ENCODE measurements at regions not wholly inside any gene's neighbourhood (a gene's known extent, or its start where the extent isn't known, plus 50 kb on each side); places are given as distances from the start of the nearest gene placed in this dataset.

DNA sequence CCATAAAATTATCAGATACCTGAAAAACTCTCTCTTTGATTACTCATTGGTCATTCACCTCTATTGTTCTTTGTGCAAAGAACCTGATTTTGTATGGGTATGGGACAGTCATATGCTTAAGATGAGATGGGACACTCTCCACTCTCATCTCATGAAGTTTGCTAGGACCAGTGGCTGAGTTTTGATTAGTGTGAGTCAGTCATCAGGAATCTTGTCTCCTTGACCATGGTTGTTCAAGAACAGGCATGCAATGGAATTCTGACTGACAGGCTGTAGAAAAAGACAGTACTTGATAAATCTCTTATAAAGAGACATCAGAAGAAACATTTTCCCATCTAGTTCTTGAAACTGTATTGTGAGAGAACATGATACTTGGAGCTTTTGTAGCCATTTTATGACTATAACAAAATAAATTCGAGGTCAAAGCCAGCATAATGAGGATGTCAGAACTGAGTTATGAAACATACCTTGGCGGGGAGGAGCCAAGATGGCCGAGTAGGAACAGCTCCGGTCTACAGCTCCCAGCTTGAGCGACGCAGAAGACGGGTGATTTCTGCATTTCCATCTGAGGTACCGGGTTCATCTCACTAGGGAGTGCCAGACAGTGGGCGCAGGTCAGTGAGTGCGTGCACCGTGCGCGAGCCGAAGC lies 367.0 kb downstream of the NR4A2 start:
- no peak for DNase-seq (ENCODE audit: low read depth in 4 of 6, low spot score in 6 of 6)
- WGBS (ENCODE audit: insufficient coverage): 97% methylated on average over 6 of the region's 14 CpGs

GRCh38 chr2:155961641-155962040 lies 370.9 kb downstream of the NR4A2 start:
- WGBS (ENCODE audit: insufficient coverage): no CpG with 5 or more reads among the region's 4 CpGs
- Histone ChIP-seq H3K4me3 (ENCODE audit: low read depth, low read length) (no peak overlapping the region), H3K9me3 (ENCODE audit: control insufficient read depth, insufficient read depth, low read length) (peaks cover 2% of the 10 kb centered on the region)

More for the DNA sequence above, 367.0 kb downstream of the NR4A2 start:
- Histone ChIP-seq H3K27ac (ENCODE audit: low read depth, low read length) (no peak overlapping the region), H3K4me1 (ENCODE audit: control insufficient read depth, insufficient read depth, low read length) (no peaks in the 10 kb centered on the region), H3K36me3 (ENCODE audit: control insufficient read depth, insufficient read depth, low read length) (no peaks in the 10 kb centered on the region), H3K4me3 (ENCODE audit: low read depth, low read length) (no peak overlapping the region), H3K9me3 (ENCODE audit: control insufficient read depth, insufficient read depth, low read length) (no peaks in the 10 kb centered on the region), H3K27me3 (ENCODE audit: control insufficient read depth, insufficient read depth, low read length) (no peaks in the 10 kb centered on the region)

DNA sequence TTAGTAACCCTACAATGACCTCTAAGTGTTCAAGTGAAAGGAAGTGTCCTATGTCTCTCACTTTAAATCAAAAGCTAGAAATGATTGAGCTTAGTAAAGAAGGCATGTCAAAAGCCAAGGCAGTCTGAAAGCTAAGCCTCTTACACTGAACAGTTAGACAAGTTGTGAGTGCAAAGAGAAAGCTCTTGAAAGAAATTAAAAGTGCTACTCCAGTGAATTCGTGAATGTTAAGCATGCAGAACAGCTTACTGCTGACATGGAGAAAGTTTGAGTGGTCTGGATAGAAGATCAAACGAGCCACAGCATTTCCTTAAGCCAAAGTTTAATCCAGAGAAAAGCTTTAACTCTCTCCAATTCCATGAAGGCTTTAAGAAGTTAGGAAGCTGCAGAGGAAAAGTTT lies 373.7 kb downstream of the NR4A2 start:
- Histone ChIP-seq H3K27ac (ENCODE audit: low read depth, low read length) (no peak overlapping the region), H3K9me3 (ENCODE audit: control insufficient read depth, insufficient read depth, low read length) (peaks cover 2% of the 10 kb centered on the region), H3K36me3 (ENCODE audit: control insufficient read depth, insufficient read depth, low read length) (no peaks in the 10 kb centered on the region), H3K27me3 (ENCODE audit: control insufficient read depth, insufficient read depth, low read length) (no peaks in the 10 kb centered on the region), H3K4me3 (ENCODE audit: low read depth, low read length) (no peak overlapping the region), H3K4me1 (ENCODE audit: control insufficient read depth, insufficient read depth, low read length) (no peaks in the 10 kb centered on the region)
- no CpG with 5 or more reads among the region's 2 CpGs for WGBS (ENCODE audit: insufficient coverage)
- no peak for DNase-seq (ENCODE audit: low read depth in 4 of 6, low spot score in 6 of 6)

More at GRCh38 chr2:155961641-155962040, 370.9 kb downstream of the NR4A2 start:
- Histone ChIP-seq H3K4me1 (ENCODE audit: control insufficient read depth, insufficient read depth, low read length) (no peaks in the 10 kb centered on the region), H3K36me3 (ENCODE audit: control insufficient read depth, insufficient read depth, low read length) (no peaks in the 10 kb centered on the region), H3K27ac (ENCODE audit: low read depth, low read length) (no peak overlapping the region), H3K27me3 (ENCODE audit: control insufficient read depth, insufficient read depth, low read length) (no peaks in the 10 kb centered on the region)
- peak in 1 of 6 donors; percentile 3 for DNase-seq (ENCODE audit: low read depth in 4 of 6, low spot score in 6 of 6)

- DNase-seq (ENCODE audit: low read depth in 4 of 6, low spot score in 6 of 6): peak in 3 of 6 donors; percentile 2 to 64 (median 60)
- Histone ChIP-seq H3K36me3 (ENCODE audit: control insufficient read depth, insufficient read depth, low read length) (no peaks in the 10 kb centered on the region), H3K9me3 (ENCODE audit: control insufficient read depth, insufficient read depth, low read length) (no peaks in the 10 kb centered on the region), H3K4me1 (ENCODE audit: control insufficient read depth, insufficient read depth, low read length) (no peaks in the 10 kb centered on the region), H3K27ac (ENCODE audit: low read depth, low read length) (no peak overlapping the region), H3K27me3 (ENCODE audit: control insufficient read depth, insufficient read depth, low read length) (no peaks in the 10 kb centered on the region), H3K4me3 (ENCODE audit: low read depth, low read length) (no peak overlapping the region)
- no CpG with 5 or more reads among the region's 3 CpGs for WGBS (ENCODE audit: insufficient coverage)
These were observed 385.5 kb downstream of the NR4A2 start for GRCh38 chr2:155947069-155947468.

- H3K9me3 ChIP-seq (ENCODE audit: control insufficient read depth, insufficient read depth, low read length): peaks cover 4% of the 10 kb centered on the region
- no peak overlapping the region for H3K27ac ChIP-seq (ENCODE audit: low read depth, low read length)
- no peaks in the 10 kb centered on the region for H3K4me1 ChIP-seq (ENCODE audit: control insufficient read depth, insufficient read depth, low read length)
- H3K27me3 ChIP-seq (ENCODE audit: control insufficient read depth, insufficient read depth, low read length): no peaks in the 10 kb centered on the region
- H3K4me3 ChIP-seq (ENCODE audit: low read depth, low read length): no peak overlapping the region
- DNase-seq (ENCODE audit: low read depth in 4 of 6, low spot score in 6 of 6): no peak
- H3K36me3 ChIP-seq (ENCODE audit: control insufficient read depth, insufficient read depth, low read length): no peaks in the 10 kb centered on the region
- WGBS (ENCODE audit: insufficient coverage): no CpG with 5 or more reads among the region's 1 CpG
These were observed 388.3 kb downstream of the NR4A2 start for GRCh38 chr2:155944218-155944617.

DNA sequence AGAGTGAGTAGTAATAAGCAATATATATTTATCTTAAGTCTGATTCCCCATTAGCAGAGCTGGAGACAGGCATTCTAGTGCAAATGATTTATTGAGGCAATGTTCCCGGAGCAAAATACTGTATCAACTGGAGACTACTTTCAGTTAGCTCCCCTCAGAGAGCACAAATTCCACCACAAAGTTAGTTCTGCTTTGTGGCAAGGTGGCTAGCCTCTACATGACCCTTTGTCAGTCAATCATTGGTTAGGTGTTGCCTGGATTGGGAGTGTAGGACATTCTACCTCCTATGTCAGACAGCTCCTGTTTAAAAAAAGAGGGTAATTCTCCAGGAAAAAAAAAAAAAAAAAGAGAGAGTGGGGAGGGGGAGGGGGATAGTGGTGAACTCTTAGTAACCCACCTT lies 402.2 kb downstream of the NR4A2 start:
- no peaks in the 10 kb centered on the region for H3K4me1 ChIP-seq (ENCODE audit: control insufficient read depth, insufficient read depth, low read length)
- peaks cover 1% of the 10 kb centered on the region for H3K9me3 ChIP-seq (ENCODE audit: control insufficient read depth, insufficient read depth, low read length)
- H3K4me3 ChIP-seq (ENCODE audit: low read depth, low read length): no peak overlapping the region
- no peak for DNase-seq (ENCODE audit: low read depth in 4 of 6, low spot score in 6 of 6)
- no peaks in the 10 kb centered on the region for H3K36me3 ChIP-seq (ENCODE audit: control insufficient read depth, insufficient read depth, low read length)
- no peak overlapping the region for H3K27ac ChIP-seq (ENCODE audit: low read depth, low read length)
- H3K27me3 ChIP-seq (ENCODE audit: control insufficient read depth, insufficient read depth, low read length): no peaks in the 10 kb centered on the region
- WGBS (ENCODE audit: insufficient coverage): no CpG with 5 or more reads among the region's 1 CpG

DNA sequence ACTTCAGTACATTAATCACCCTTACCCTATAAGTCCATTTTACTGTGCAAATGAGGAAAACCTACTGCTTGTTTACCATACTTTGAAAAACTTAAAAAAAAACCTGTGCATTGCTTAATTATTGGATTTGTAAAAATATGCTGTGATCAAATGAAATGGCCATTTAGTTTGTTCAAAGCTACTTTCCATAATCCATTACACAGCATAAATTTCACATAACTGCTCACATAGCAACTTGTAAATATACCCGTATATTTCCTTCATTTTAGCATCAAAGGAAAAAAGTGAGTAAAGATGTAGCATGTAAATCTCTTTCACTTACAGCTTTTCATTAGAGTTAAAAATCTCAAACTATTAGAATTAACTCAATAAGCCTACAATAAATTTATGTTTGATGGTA lies 415.1 kb downstream of the NR4A2 start:
- no peak overlapping the region for H3K27ac ChIP-seq (ENCODE audit: low read depth, low read length)
- H3K4me3 ChIP-seq (ENCODE audit: low read depth, low read length): no peak overlapping the region
- H3K27me3 ChIP-seq (ENCODE audit: control insufficient read depth, insufficient read depth, low read length): no peaks in the 10 kb centered on the region
- no peaks in the 10 kb centered on the region for H3K9me3 ChIP-seq (ENCODE audit: control insufficient read depth, insufficient read depth, low read length)
- no peak for DNase-seq (ENCODE audit: low read depth in 4 of 6, low spot score in 6 of 6)
- WGBS (ENCODE audit: insufficient coverage): no CpG with 5 or more reads among the region's 1 CpG
- no peaks in the 10 kb centered on the region for H3K4me1 ChIP-seq (ENCODE audit: control insufficient read depth, insufficient read depth, low read length)
- H3K36me3 ChIP-seq (ENCODE audit: control insufficient read depth, insufficient read depth, low read length): no peaks in the 10 kb centered on the region

- Histone ChIP-seq H3K27me3 (ENCODE audit: control insufficient read depth, insufficient read depth, low read length) (no peaks in the 10 kb centered on the region), H3K27ac (ENCODE audit: low read depth, low read length) (no peak overlapping the region), H3K9me3 (ENCODE audit: control insufficient read depth, insufficient read depth, low read length) (no peaks in the 10 kb centered on the region), H3K4me3 (ENCODE audit: low read depth, low read length) (no peak overlapping the region), H3K36me3 (ENCODE audit: control insufficient read depth, insufficient read depth, low read length) (no peaks in the 10 kb centered on the region), H3K4me1 (ENCODE audit: control insufficient read depth, insufficient read depth, low read length) (no peaks in the 10 kb centered on the region)
- DNase-seq (ENCODE audit: low read depth in 4 of 6, low spot score in 6 of 6): no peak
These were observed 419.2 kb downstream of the NR4A2 start for GRCh38 chr2:155913356-155913755.

GRCh38 chr2:155908567-155908966 lies 424.0 kb downstream of the NR4A2 start:
- H3K27me3 ChIP-seq (ENCODE audit: control insufficient read depth, insufficient read depth, low read length): no peaks in the 10 kb centered on the region
- H3K27ac ChIP-seq (ENCODE audit: low read depth, low read length): no peak overlapping the region
- no CpG with 5 or more reads among the region's 1 CpG for WGBS (ENCODE audit: insufficient coverage)
- no peaks in the 10 kb centered on the region for H3K4me1 ChIP-seq (ENCODE audit: control insufficient read depth, insufficient read depth, low read length)
- DNase-seq (ENCODE audit: low read depth in 4 of 6, low spot score in 6 of 6): no peak
- H3K9me3 ChIP-seq (ENCODE audit: control insufficient read depth, insufficient read depth, low read length): no peaks in the 10 kb centered on the region
- no peak overlapping the region for H3K4me3 ChIP-seq (ENCODE audit: low read depth, low read length)
- H3K36me3 ChIP-seq (ENCODE audit: control insufficient read depth, insufficient read depth, low read length): no peaks in the 10 kb centered on the region

DNA sequence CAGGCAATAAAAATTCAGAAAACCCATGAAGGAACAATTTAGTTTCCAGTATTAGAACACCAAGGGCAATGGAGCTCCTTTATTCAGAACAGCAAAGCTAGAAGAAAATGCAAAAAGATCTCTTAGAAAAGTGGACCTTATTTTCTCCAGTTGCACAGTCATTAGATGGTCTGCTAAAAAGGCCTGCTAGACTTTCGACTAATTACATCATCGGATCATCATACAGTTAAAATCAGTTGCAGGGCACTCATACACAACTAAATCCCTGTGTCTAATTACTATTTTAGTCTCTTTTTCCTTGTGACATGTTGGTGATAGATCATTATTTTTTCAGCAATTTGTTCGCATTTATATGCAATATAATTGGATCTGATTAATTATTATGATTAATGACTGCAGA lies 425.3 kb downstream of the NR4A2 start:
- no peak overlapping the region for H3K27ac ChIP-seq (ENCODE audit: low read depth, low read length)
- H3K4me3 ChIP-seq (ENCODE audit: low read depth, low read length): no peak overlapping the region
- H3K36me3 ChIP-seq (ENCODE audit: control insufficient read depth, insufficient read depth, low read length): no peaks in the 10 kb centered on the region
- no CpG with 5 or more reads among the region's 3 CpGs for WGBS (ENCODE audit: insufficient coverage)
- DNase-seq (ENCODE audit: low read depth in 4 of 6, low spot score in 6 of 6): peak in 1 of 6 donors; percentile 6
- H3K27me3 ChIP-seq (ENCODE audit: control insufficient read depth, insufficient read depth, low read length): no peaks in the 10 kb centered on the region
- H3K4me1 ChIP-seq (ENCODE audit: control insufficient read depth, insufficient read depth, low read length): no peaks in the 10 kb centered on the region
- no peaks in the 10 kb centered on the region for H3K9me3 ChIP-seq (ENCODE audit: control insufficient read depth, insufficient read depth, low read length)
